LNCaP clone FGC (cell line): ENCODE measurements at regions not wholly inside any gene's neighbourhood (a gene's known extent, or its start where the extent isn't known, plus 50 kb on each side); places are given as distances from the start of the nearest gene placed in this dataset.
A peak's percentile ranks its signal among the peaks of the same experiment; 100 is the strongest.

Experiments used
- DNase-seq: peaks from one replicate; pipeline ENCODE4 v3.0.0-alpha.2; 2011; ENCODE audit warnings: low read depth
- H3K4me3 ChIP-seq: 2 replicates; pipeline ENCODE4 v1.5.1; 2011; ENCODE audit warnings: mild to moderate bottlenecking, low read depth, low read length, control low read depth
- TF ChIP-seq, protein P1 (sequence below): IDR thresholded peaks from 2 replicates; pipeline ENCODE4 v1.5.1; 2012; ENCODE audit warnings: mild to moderate bottlenecking; ENCODE audit not compliant: control insufficient read depth, insufficient read depth; ENCODE audit errors: extremely low read depth

DNA sequence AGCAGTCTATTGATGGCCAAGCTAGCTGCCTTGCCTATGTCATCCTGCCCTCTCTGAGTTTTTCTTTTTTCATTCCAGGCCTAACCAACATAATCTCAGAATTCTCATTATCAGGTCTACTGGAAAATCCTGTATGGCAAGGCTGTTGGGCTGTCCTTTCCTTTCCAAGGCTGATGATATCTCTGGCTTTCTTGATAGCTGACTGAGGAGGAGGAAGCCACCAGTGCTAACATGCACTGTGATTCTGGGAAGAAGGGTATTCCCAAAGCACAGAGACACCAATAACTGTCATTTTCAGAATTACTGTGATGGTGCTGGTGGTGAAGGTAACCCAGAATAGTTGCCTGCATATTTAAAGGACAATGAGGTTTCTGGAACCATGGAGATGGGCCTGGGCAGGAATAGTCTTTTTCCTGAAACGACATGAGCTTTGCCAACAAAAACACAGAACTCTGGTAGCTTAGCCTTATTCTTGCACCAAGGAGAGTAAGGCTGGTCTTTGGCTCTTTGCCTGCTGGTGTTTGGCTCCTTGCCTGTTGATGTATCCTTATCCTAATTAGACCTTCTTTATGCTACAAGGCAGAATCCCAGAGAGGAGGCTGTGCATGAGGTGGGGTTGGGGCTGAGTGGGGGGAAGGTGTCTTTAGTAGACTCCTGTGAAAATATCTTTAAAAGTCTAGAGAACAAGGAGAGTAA, 157.4 kb downstream of the TNFSF18 start:
- TF ChIP-seq, protein P1, sequence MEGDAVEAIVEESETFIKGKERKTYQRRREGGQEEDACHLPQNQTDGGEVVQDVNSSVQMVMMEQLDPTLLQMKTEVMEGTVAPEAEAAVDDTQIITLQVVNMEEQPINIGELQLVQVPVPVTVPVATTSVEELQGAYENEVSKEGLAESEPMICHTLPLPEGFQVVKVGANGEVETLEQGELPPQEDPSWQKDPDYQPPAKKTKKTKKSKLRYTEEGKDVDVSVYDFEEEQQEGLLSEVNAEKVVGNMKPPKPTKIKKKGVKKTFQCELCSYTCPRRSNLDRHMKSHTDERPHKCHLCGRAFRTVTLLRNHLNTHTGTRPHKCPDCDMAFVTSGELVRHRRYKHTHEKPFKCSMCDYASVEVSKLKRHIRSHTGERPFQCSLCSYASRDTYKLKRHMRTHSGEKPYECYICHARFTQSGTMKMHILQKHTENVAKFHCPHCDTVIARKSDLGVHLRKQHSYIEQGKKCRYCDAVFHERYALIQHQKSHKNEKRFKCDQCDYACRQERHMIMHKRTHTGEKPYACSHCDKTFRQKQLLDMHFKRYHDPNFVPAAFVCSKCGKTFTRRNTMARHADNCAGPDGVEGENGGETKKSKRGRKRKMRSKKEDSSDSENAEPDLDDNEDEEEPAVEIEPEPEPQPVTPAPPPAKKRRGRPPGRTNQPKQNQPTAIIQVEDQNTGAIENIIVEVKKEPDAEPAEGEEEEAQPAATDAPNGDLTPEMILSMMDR = no peak
- H3K4me3 ChIP-seq = no peak overlapping the region
- peak; percentile 19 for DNase-seq

DNA sequence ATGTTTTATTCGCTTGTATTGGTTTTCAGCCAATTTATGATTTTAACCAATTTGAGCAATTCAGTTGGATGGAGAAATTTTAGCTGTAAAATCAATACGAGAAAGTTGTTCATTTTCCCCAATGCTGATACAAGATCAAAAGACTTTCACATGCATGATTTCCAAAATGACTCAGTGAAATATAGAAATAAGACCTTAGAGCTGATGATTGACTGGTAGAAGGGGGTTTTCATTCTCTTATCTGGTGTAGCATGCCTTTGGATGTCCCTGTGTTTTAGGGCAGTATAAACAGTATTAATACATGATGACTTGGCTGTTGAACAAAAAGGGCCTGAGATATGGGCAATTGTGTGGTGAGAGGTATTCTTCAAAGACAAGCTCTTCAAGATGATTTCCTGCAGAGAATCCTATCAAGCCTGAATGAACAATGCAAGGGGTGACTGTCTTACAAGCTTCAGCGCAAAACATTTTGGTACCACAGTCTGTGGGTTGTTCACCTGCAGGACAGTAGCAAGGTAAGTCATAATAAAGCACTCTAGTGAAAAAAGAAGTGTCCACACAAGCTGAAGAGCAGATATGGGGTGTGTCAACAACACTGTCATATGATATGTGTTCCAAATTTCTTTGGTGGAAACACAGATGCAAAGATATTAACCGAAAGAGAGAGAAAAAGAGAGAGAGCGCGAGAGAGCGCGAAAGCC, 156.2 kb downstream of the TNFSF18 start:
- H3K4me3 ChIP-seq = no peak overlapping the region
- TF ChIP-seq, protein P1 = no peak
- DNase-seq = no peak

DNA sequence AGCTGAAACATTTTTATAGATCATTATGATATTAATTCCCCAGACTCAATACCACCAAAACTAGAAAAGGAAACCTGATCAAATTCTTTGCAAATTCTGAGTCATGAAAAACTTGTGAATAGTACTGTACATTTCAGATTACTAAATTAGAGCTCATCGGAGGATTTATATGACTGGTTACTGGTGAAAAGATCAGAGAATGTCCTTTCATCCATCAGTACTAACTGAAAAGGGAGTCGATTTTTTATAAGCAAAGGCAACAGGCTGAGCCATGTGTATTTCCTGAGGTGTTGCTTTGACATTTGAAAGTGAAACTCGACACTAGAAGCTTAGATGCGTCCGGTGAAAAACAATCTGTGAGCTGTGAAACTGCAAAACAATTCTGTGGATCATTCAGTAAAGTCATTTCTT, 155.7 kb downstream of the TNFSF18 start:
- H3K4me3 ChIP-seq = no peak overlapping the region
- TF ChIP-seq, protein P1 = no peak
- no peak for DNase-seq

DNA sequence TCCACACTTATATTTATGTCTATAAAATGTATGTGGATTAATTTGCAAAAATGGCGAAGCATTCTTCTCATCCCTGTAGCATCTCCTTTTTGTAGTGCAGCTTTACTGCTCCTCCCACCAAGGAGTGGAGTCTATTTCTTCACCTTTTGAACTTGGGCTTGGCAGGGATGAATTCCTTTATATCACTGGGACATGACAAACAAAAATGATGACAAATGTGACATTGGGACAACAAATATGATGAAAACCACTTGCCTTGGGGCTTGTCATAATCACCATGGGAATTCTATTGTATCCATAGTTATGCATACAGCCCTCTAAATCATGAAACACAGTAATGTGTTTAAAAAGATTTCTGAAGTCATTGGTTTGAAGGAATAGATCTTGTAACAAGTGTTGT, 155.0 kb downstream of the TNFSF18 start:
- TF ChIP-seq, protein P1 = no peak
- DNase-seq = no peak
- no peak overlapping the region for H3K4me3 ChIP-seq

DNA sequence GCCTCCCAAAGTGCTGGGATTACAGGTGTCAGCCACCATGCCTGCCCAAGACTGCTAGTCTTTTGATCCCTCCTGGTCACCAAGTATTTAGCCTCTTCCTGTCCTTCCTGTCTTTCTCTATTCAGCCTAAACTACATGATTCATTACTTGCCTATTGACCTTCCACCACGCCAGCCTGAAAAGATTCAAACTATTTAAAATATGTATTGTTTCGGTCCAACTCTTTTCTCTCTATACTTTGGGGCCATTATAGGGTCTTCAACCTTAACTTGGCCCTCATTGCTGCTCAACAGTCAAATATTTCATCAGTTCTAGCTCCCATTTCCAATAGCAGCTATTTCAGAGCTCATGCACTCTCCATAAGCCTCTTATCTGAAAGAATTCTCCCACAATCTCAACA, 153.0 kb downstream of the TNFSF18 start:
- H3K4me3 ChIP-seq = no peak overlapping the region
- no peak for DNase-seq
- TF ChIP-seq, protein P1 = no peak

DNA sequence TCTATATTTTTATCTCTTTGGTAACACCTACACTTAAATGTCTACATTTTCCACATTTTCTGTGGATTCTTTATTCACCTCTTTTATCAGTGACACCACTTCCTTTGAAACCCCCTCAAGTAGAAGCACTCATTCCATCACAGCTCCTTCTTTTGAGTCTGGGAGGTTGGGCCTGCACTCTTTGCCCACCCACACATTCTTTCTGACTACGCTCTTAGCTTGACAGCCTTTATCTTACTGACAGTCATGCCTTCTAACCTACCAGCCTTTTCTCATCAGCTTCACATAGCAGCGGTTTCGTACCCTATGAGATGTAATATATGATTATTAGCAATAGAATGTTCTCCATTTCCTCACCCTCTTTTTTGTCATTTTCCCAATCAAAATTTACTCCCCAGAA, 151.9 kb downstream of the TNFSF18 start:
- H3K4me3 ChIP-seq = no peak overlapping the region
- no peak for DNase-seq
- TF ChIP-seq, protein P1 = no peak
